Mucosa of gallbladder (tissue), 1 donor: ENCODE measurements at regions not wholly inside any gene's neighbourhood (a gene's known extent, or its start where the extent isn't known, plus 50 kb on each side); places are given as distances from the start of the nearest gene placed in this dataset.
"Not testable (repeated sequence)": the region's sequence is repeated elsewhere in the genome, so short reads cannot be mapped to it uniquely, and the experiment has no call there.

Experiments used
- DNase-seq: peaks from one replicate; pipeline ENCODE4 v3.0.0-alpha.2; 2020; ENCODE audit warnings: low spot score
- donor health status: DM: no; HTN: no; CAD: no.

DNA sequence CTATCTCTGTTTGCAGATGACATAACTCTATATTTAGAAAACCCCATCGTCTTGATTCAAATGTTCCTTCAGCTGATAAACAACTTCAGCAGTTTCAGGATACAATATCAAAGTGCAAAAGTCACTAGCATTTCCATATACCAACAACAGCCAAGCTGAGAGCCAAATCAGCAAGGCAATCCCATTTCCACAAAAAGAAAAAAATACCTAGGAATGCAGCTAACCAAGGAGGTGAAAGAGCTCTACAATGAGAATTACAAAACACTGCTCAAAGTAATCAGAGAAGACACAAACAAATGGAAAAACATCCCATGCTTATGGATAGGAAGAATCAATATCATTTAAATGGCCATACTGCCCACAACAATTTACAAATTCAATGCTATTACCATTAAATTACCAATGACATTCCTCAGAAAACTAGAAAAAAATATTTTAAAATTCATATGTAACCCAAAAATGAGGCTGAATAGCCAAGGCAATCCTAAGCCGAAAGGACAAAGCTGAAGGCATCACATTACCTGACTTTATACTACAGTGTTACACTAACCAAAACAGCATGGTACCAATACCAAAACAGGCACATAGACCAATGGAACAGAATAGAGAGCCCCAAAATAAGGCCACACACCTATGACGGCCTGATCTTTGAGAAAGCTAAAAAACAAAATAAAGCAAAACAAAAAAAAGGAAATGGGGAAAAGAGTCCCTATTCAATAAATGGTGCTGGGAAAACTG lies 901.7 kb downstream of the LRFN5 start:
- no peak for DNase-seq

DNA sequence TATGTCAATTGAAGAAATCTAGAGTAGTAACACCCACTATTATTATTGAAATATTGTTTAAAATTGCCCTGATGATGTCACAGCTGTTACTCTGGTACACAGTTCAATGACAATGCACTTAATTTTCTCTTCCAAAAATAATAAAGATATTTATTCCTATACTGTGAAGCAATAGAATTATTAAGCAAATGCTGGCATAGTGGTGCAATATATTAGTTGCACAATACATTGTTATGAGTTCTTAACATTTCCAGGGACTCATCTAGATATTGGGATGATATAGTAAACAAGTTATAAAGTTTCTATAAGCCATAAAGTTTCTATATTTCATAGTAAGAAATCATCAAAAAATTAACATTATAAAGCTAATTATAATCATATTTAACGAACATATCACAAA lies 897.8 kb downstream of the LRFN5 start:
- DNase-seq: no peak

DNA sequence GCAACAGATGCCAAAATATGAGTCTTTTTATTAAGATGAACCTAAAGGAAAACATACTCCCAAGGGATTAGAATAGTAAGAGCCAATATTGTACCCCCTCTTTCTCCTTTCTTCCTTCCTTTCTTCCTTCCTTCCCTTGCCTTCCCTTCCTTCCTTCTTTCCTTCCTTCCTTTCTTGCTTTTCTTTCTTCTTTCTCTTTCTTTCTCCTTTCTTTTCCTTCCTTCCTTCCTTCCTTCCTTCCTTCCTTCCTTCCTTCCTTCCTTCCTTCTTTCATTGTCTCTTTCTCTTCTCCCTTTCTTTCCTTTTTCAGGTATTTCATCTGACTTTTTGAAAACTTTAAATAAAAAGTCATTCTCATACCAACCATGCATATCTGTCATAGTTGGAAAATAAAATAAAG lies 892.5 kb downstream of the LRFN5 start:
- no peak for DNase-seq

DNA sequence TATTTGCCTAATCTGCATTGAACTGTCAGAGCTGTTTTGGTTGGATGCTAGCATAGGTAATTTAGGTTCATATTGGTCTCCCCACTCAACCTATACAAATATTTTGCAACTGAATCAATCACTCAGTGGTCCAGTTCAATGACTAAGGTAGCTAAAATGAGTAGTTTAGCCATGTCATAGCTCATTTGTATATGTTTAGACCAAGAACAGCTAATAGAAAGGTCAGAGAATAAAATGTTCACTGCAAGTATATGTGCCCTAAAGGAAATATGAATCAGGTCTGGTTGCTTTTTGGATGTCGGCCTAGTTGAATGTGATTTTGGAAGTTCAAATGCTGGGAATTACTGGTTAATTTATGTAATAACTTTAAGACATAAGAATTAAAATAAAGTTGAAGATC lies 883.9 kb downstream of the LRFN5 start:
- DNase-seq: no peak

DNA sequence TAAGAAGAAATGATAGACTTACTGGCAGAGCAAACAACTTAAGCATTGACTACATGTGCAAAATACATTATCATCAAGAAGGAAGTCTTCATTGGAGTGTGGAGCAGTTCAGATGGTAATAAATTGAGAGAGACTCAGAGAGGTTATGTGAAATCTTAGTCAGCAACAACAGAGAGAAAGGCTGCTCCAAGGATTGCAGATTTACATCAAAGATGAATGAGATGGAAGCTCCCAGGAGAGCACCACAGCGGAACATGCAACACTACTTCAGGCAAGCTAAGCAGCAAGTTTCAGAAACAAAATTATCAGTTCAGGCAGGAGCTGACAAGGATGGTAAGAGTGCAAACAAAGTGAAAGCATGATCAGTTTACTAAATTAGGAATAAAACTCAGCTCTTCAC lies 882.3 kb downstream of the LRFN5 start:
- no peak for DNase-seq

DNA sequence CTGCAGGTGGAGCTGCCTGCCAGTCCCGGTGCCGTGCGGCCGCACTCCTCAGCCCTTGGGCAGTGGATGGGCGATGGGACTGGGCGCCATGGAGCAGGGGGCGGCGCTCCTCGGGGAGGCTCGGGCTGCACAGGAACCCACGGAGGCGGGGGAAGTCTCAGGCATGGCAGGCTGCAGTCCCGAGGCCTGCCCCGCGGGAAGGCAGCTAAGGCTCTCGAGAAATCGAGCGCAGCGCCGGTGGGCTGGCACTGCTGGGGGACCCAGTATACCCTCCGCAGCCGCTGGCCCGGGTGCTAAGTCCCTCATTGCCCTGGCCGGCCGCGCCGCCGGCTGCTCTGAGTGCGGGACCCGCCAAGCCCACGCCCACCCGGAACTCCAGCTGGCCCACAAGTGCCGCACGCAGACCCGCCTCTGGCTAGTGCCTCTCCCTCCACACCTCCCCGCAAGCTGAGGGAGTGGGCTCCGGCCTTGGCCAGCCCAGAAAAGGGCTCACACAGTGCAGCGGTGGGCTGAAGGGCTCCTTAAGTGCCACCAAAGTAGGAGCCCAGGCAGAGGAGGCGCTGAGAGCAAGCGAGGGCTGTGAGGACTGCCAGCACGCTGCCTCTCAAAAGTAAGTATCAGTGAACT lies 875.8 kb downstream of the LRFN5 start:
- not testable (repeated sequence) for DNase-seq

DNA sequence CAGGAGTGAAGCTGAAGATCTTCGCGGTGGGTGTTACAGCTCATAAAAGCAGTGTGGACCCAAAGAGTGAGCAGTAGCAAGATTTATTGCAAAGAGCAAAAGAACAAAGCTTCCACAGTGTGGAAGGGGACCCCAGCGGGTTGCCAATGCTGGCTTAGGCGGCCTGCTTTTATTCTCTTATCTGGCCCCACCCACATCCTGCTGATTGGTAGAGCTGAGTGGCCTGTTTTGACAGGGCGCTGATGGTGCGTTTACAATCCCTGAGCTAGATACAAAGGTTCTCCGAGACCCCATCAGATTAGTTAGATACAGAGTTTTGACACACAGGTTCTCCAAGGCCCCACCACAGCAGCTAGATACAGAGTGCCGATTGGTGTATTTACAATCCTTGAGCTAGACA lies 875.0 kb downstream of the LRFN5 start:
- not testable (repeated sequence) for DNase-seq

DNA sequence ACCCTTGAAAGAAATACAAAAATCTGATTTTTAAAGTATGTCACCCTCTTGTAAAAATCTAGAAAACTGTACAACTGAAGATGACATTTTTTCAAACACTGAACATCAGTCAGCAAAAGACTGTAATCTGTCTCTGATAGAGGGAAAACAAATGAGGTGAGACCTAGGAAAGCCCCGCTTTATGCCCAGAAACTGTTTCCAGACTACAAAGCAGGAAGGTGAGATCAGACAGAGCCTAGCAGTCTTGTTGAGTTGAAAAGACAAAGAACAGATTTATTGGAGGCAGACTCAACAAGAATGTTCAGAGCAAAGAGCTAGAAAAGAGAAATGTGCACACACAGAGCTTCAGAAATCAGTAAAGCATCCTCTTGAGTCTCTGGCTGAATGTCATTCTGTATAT lies 873.6 kb downstream of the LRFN5 start:
- no peak for DNase-seq

DNA sequence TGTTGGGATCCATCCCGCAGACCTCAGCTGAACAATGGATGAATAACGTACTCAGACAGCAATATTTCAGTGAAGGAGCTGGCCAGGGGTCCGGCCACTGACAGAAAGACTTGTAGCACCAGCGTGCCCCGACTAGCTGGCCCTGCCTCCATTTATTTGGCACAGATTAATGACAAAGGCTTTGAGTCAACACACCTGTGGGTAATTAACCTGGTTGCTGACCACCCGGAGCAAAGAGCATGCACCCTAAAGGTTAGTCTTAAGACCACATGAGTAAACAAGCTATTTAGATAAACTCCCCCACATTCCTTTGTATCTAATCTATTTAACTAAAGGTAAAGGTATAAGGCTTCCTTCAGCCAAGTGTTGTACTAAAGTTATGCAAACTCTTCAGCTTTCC lies 868.6 kb downstream of the LRFN5 start:
- DNase-seq: no peak

DNA sequence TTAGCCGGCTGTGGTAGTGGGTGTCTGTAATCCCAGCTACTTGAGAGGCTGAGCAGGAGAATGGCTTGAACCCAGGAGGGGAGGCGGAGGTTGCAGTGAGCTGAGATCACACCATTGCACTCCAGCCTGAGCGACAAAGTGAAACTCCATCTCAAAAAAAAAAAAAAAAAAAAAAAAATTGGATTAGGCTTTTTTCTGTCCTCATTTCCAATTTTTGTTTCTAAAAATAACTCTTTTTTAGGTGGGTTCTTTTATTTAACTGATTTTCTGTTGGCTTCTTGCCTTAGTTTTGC lies 863.7 kb downstream of the LRFN5 start:
- no peak for DNase-seq

DNA sequence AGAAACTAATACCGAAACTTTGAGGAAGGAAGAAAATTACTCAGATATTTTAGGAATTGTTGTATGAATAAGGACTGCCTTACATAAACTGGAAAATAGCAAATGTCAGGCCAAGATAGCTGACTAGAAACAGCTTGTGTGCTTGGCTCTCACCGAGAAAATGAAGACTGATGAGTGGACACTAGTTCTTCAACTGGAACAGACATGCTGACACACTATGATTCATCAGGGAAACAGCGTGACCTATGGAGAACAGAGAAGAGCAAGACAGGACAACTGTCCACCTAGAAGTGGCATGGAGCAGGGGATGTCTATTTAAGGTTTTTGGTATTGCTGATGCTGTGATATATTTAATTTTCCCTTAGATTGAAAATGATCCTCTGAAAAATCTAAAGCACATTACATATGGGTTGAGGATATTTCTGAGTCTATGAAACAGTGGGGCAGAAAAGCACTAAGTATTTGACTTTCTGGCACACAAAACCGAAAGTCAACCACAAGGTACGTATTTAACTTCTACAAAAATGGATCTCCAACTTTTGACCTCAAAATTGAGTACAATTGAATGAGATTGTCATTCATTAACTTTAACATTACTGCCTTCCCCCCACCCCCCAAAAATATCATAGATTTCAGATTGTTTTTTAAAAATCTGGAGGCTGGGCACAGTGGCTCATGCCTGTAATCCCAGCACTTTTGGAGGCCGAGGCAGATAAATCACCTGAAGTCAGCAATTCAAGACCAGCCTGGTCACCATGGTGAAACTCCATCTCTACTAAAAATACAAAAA lies 863.2 kb downstream of the LRFN5 start:
- no peak for DNase-seq

DNA sequence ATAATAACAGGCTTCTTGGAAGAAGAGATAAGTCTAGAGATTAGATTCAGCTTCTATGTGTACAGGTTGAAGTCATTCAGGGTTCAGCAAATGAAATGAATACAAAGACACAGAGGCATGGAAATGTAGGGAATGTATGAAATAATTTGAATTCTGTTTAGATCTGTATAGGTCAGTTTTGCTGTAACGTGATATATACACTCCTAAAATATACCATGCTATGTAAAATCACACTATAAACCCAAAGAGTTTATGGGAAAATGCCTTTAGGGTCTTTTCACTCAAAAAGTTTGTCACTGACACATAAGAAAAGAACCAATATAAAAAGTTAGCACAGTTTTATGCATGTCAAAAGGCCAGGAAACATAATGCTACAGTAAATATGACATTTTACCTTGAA lies 854.0 kb downstream of the LRFN5 start:
- DNase-seq: no peak

DNA sequence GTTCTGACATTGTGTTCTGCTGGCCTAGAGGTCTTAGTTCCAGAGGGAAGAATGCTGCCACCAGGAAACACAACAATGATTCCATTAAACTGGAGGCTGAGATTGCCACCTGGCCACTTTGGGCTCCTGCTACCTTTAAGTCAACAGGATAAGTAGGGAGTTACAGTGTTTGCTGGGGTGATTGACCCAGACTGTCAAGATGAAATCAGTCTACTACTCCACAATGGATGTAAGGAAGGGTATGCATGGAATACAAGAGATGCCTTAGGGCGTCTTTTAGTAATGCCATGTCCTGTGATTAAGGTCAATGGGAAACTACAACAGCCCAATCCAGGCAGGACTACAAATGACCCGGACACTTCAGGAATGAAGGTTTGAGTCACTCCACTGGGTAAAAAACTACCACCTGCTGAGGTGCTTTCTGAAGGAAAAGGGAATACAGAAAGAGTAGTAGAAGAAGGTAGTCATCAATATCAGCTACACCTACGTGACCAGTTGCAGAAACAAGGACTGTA lies 852.6 kb downstream of the LRFN5 start:
- no peak for DNase-seq

DNA sequence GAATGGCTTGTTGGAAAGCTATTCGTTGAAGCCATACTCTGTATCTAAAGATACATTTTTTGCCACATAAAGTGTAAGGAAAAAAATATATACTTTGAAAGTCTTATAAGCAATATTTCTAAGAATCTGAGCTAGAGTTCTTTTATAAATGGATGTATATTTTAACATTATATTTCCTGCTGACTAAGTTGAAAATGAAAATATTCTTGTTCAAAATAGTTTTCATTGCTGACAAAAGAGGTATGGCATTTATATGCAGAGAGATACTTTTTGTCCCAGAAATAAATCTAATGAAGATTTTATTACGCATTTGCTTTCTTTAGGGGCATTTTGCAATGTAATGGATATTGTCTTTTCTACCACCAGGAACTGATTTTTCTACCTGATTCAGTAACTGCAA lies 834.9 kb downstream of the LRFN5 start:
- no peak for DNase-seq

DNA sequence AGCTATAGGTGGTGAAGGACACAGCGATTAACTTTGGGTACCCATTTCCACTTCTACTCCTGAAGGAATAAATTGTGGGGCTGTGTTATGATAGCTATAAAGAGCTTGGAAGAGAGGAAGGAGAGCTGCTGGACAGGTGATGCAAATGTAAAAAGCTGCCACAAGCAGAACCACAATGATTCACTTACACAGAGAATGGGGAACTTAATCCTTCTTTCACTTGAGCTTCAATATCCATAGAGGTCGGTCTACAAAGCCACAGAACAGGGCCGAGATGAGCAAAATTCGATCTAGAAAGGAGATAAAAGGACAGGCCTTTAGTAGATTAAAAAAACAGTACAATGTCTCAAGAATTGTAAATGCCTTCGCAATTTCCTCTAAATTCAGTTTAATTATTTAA lies 831.1 kb downstream of the LRFN5 start:
- DNase-seq: no peak

DNA sequence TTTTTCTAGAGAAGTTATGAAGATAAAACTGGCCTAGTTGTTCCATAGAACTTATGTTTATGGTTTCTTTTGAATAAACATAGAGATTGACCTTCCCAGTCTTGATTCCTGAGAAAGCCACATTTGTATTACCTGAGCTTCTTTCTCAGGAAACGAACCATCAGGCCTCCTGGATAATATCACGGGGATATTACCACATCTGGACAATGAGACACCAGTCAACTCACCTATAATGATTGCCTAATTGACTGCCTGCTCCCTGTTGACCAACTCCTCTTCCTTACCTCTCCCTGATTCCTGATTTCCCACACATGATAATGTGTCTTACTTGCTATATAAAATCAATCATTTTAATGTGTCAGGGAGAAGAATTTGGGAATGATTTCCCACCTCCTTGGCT lies 822.7 kb downstream of the LRFN5 start:
- no peak for DNase-seq

DNA sequence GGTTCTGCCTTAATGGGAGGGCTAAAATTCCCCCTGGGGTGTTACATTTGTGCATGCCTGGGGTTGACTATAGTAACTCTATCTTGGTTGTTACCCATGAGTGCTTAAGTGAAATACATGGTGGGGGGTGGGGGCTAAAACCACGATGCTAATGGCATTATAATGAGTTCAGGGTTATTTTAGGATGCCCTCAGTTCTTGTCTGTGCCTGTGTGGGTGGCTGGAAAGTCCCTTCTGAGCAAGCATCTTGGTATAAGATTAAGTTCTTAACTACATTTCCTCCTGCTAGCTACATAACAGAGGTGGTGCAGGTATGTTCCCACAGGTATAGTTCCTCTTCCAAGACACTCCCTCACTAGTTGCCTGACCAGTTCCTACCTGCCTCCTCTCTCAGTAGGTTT lies 822.3 kb downstream of the LRFN5 start:
- no peak for DNase-seq

DNA sequence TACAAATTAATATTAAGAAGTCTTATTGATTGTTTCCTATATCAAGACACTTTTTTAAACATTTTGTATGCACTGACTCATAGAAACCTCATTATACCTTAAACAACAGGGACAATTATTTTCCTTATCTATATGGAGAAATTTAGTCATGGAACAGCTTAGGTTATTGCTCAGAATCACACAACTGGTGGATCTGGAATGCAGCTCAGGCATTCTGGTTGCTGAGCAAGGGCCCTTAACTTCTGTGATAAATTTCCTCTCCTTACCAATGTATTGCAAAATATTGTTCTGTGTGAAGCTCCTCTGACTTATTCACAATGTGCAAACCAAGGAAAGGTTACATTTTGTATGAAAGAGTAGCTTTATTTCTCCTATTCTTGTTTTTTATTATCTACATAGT lies 817.8 kb downstream of the LRFN5 start:
- no peak for DNase-seq

DNA sequence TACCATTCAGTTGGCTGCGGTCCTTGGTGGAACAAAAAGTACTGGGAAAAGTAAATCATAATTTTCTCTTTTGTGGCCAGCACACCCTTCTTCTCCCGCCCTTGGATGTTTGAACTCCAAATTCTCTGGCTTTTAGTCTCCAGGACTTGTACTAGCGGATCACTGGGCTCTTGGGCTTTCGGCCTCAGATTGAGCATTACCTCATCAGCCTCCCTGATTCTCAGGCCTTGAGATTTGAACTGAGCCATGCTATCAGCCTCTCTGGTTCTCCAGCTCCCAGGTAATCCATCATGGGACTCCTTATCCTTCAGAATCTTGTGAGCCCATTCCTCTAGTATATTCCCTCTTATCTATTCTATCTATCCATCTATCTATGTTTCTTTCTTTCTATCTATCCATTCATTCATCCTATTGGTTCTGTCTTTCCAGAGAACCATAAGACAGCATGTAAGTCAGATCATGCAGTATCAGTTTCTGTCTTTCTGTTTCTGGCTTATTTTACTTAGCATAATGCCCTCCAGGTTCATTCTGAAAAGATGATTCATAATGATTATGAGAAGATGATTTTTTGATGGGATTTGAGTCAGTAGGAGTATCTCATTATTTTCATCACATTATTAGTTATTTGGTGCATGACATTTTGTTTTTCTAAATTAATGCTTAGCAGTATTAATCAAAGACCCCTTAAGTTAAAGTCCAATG lies 814.9 kb downstream of the LRFN5 start:
- no peak for DNase-seq

DNA sequence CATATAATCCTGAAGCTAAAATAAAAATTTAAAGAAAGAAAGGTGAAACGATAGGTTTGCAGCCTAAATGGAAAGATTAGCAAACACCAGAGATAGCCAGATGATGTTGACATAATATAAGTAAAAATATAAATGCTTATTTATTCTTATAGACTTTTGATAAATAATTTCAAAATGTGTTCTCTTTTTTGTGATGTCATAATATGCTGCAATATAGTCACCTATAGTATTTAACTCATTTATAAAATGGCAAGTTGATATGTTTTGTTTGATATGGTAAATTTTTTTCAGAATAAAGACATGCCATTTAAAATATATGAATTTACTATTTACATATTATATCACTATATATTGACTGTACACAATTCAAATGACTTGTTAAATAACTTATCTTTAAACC lies 813.4 kb downstream of the LRFN5 start:
- DNase-seq: no peak

DNA sequence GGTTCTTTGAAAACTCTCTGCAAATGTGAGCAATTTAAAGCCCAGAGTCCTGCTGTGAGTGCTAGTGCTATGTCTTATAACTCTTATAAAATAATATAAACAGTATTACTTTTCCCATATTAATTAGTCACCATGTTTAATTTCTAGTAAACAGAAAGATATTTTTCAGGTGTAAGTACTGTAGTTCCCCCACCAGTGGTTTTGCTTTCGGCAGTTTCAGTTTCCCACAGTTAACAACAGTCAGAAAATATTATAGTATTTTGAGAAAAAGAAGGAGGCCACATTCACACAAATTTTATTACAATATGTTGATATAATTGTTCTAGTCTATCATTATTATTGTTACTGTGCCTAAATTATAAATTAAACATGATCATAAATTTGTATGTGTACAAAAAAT lies 800.5 kb downstream of the LRFN5 start:
- DNase-seq: no peak

DNA sequence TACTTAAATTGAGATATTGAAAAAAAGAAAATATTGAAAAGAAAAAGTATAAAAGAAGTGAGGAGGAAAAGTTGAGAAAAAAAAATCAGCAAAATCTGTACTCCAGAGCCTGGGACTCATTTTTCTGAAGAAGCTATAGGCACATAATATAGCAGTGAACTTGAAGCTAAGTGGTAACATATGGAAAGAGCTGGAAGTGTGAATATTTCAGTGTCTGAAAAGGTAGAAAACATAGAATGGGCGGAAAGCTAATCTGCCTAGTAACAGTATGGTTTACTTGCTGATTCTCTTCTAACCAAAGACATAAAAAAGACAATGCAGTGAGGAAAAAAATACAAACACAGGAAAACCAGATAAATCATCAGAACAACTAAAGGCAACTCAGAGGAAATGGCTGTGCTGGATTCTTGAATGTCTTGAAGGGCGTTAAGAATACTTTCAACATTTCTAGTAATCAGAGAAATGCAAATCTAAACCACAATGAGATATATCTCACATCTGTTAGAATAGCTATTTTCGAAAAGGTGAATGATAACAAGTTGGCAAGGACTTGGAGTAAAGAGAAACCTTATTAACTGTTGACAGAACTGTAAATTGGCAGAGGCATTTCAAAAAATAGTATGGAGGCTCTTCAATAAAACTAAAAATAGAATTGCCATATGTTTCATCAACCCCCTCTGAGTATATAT lies 784.6 kb downstream of the LRFN5 start:
- DNase-seq: no peak
